GM23338 (cell line): ENCODE measurements at regions not wholly inside any gene's neighbourhood (a gene's known extent, or its start where the extent isn't known, plus 50 kb on each side); places are given as distances from the start of the nearest gene placed in this dataset.

ENCODE experiments used
- CREB1 ChIP-seq: fragments of 250-450 bp; sonication (Bioruptor Pico); IDR thresholded peaks from 2 replicates; pipeline ENCODE4 v1.5.0; 2020; ENCODE audit warnings: low read depth, mild to moderate bottlenecking, moderate library complexity
- ETS1 ChIP-seq: IDR thresholded peaks from 2 replicates; pipeline ENCODE4 v1.6.1; 2016; ENCODE audit warnings: antibody characterized with exemption
- EZH2 ChIP-seq: fragments of 200-600 bp; sonication (generic); IDR thresholded peaks from one replicate; pipeline ENCODE4 v1.8.0; 2017; ENCODE audit warnings: antibody characterized with exemption, mild to moderate bottlenecking, low read depth; ENCODE audit not compliant: unreplicated experiment
- EZH2phosphoT487 ChIP-seq: fragments of 200-600 bp; sonication (generic); IDR thresholded peaks from one replicate; pipeline ENCODE4 v1.8.1; 2018; ENCODE audit warnings: antibody characterized with exemption; ENCODE audit not compliant: unreplicated experiment
- NANOG ChIP-seq: IDR thresholded peaks from 2 replicates; pipeline ENCODE4 v1.6.1; 2016; ENCODE audit warnings: antibody characterized with exemption, borderline replicate concordance
- POLR2AphosphoS5 ChIP-seq: IDR thresholded peaks from 2 replicates; pipeline ENCODE4 v1.6.1; 2016; ENCODE audit warnings: antibody characterized with exemption, low read depth
- REST ChIP-seq: IDR thresholded peaks from one replicate; pipeline ENCODE4 v1.6.1; 2018; ENCODE audit warnings: antibody characterized with exemption; ENCODE audit not compliant: unreplicated experiment
- TF ChIP-seq, protein P1 (sequence below), 2 experiments: fragments of 200-600 bp in 1 of 2; sonication (generic) in 1 of 2; conservative IDR thresholded peaks; 2 replicates each; pipeline versions ENCODE4 v1.5.1 to v1.6.1; 2016 to 2017; ENCODE audit warnings: antibody characterized with exemption in 2 of 2, low read depth in 2 of 2, mild to moderate bottlenecking in 2 of 2, moderate library complexity in 1 of 2
- TF ChIP-seq, protein P2 (sequence below): fragments of 250-450 bp; sonication (Bioruptor Pico); IDR thresholded peaks from 2 replicates; pipeline ENCODE4 v1.5.0; 2020; ENCODE audit warnings: mild to moderate bottlenecking, moderate library complexity

GRCh38 chr5:90329911-90330310 is 79.6 kb downstream of the CETN3 start:
- TF ChIP-seq, protein P1, sequence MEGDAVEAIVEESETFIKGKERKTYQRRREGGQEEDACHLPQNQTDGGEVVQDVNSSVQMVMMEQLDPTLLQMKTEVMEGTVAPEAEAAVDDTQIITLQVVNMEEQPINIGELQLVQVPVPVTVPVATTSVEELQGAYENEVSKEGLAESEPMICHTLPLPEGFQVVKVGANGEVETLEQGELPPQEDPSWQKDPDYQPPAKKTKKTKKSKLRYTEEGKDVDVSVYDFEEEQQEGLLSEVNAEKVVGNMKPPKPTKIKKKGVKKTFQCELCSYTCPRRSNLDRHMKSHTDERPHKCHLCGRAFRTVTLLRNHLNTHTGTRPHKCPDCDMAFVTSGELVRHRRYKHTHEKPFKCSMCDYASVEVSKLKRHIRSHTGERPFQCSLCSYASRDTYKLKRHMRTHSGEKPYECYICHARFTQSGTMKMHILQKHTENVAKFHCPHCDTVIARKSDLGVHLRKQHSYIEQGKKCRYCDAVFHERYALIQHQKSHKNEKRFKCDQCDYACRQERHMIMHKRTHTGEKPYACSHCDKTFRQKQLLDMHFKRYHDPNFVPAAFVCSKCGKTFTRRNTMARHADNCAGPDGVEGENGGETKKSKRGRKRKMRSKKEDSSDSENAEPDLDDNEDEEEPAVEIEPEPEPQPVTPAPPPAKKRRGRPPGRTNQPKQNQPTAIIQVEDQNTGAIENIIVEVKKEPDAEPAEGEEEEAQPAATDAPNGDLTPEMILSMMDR (conservative IDR thresholded peaks at IDR 0.05; ENCODE audit: low read depth in 2 of 2): no peak
- TF ChIP-seq EZH2: no peak
- TF ChIP-seq EZH2phosphoT487: no peak
- no peak for TF ChIP-seq POLR2AphosphoS5
- no peak for TF ChIP-seq CREB1 (CRISPR knock-in tag)
- no peak for TF ChIP-seq REST
- TF ChIP-seq, protein P2, sequence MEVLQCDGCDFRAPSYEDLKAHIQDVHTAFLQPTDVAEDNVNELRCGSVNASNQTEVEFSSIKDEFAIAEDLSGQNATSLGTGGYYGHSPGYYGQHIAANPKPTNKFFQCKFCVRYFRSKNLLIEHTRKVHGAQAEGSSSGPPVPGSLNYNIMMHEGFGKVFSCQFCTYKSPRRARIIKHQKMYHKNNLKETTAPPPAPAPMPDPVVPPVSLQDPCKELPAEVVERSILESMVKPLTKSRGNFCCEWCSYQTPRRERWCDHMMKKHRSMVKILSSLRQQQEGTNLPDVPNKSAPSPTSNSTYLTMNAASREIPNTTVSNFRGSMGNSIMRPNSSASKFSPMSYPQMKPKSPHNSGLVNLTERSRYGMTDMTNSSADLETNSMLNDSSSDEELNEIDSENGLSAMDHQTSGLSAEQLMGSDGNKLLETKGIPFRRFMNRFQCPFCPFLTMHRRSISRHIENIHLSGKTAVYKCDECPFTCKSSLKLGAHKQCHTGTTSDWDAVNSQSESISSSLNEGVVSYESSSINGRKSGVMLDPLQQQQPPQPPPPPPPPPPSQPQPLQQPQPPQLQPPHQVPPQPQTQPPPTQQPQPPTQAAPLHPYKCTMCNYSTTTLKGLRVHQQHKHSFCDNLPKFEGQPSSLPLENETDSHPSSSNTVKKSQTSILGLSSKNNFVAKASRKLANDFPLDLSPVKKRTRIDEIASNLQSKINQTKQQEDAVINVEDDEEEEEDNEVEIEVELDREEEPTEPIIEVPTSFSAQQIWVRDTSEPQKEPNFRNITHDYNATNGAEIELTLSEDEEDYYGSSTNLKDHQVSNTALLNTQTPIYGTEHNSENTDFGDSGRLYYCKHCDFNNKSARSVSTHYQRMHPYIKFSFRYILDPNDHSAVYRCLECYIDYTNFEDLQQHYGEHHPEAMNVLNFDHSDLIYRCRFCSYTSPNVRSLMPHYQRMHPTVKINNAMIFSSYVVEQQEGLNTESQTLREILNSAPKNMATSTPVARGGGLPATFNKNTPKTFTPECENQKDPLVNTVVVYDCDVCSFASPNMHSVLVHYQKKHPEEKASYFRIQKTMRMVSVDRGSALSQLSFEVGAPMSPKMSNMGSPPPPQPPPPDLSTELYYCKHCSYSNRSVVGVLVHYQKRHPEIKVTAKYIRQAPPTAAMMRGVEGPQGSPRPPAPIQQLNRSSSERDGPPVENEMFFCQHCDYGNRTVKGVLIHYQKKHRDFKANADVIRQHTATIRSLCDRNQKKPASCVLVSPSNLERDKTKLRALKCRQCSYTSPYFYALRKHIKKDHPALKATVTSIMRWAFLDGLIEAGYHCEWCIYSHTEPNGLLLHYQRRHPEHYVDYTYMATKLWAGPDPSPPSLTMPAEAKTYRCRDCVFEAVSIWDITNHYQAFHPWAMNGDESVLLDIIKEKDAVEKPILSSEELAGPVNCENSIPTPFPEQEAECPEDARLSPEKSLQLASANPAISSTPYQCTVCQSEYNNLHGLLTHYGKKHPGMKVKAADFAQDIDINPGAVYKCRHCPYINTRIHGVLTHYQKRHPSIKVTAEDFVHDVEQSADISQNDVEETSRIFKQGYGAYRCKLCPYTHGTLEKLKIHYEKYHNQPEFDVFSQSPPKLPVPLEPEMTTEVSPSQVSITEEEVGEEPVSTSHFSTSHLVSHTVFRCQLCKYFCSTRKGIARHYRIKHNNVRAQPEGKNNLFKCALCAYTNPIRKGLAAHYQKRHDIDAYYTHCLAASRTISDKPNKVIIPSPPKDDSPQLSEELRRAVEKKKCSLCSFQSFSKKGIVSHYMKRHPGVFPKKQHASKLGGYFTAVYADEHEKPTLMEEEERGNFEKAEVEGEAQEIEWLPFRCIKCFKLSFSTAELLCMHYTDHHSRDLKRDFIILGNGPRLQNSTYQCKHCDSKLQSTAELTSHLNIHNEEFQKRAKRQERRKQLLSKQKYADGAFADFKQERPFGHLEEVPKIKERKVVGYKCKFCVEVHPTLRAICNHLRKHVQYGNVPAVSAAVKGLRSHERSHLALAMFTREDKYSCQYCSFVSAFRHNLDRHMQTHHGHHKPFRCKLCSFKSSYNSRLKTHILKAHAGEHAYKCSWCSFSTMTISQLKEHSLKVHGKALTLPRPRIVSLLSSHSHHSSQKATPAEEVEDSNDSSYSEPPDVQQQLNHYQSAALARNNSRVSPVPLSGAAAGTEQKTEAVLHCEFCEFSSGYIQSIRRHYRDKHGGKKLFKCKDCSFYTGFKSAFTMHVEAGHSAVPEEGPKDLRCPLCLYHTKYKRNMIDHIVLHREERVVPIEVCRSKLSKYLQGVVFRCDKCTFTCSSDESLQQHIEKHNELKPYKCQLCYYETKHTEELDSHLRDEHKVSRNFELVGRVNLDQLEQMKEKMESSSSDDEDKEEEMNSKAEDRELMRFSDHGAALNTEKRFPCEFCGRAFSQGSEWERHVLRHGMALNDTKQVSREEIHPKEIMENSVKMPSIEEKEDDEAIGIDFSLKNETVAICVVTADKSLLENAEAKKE (CRISPR knock-in tag): no peak
- no peak for TF ChIP-seq NANOG
- no peak for TF ChIP-seq ETS1
